ENCODE measurements at regions not wholly inside any gene's neighbourhood (a gene's known extent, or its start where the extent isn't known, plus 50 kb on each side); places are given as distances from the start of the nearest gene placed in this dataset.

GRCh38 chr2:238509151-238509835 lies 82.6 kb downstream of the ASB1 start:
- no peak for TF ChIP-seq RARB (CRISPR knock-in tag; IDR thresholded peaks at IDR 0.05)
- TF ChIP-seq GLIS3 (CRISPR knock-in tag; IDR thresholded peaks at IDR 0.05): no peak
- TF ChIP-seq CSDC2 (CRISPR knock-in tag; IDR thresholded peaks at IDR 0.05): no peak
- no peak for TF ChIP-seq ISL1 (CRISPR knock-in tag; IDR thresholded peaks at IDR 0.05)
- no peak for TF ChIP-seq OSR1 (CRISPR knock-in tag; IDR thresholded peaks at IDR 0.05)
- TF ChIP-seq ZFP3 (CRISPR knock-in tag; IDR thresholded peaks at IDR 0.05): no peak
- no peak for TF ChIP-seq ZNF8 (CRISPR knock-in tag; IDR thresholded peaks at IDR 0.05)
- TF ChIP-seq ARNTL (CRISPR knock-in tag; IDR thresholded peaks at IDR 0.05; ENCODE audit: borderline replicate concordance, low read depth): no peak
- TF ChIP-seq, protein P1, sequence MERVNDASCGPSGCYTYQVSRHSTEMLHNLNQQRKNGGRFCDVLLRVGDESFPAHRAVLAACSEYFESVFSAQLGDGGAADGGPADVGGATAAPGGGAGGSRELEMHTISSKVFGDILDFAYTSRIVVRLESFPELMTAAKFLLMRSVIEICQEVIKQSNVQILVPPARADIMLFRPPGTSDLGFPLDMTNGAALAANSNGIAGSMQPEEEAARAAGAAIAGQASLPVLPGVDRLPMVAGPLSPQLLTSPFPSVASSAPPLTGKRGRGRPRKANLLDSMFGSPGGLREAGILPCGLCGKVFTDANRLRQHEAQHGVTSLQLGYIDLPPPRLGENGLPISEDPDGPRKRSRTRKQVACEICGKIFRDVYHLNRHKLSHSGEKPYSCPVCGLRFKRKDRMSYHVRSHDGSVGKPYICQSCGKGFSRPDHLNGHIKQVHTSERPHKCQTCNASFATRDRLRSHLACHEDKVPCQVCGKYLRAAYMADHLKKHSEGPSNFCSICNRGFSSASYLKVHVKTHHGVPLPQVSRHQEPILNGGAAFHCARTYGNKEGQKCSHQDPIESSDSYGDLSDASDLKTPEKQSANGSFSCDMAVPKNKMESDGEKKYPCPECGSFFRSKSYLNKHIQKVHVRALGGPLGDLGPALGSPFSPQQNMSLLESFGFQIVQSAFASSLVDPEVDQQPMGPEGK (CRISPR knock-in tag; IDR thresholded peaks at IDR 0.05; ENCODE audit: borderline replicate concordance): no peak
- no peak for TF ChIP-seq PPARA (CRISPR knock-in tag; IDR thresholded peaks at IDR 0.05; ENCODE audit: borderline replicate concordance)
- no peak for TF ChIP-seq CREB5 (CRISPR knock-in tag; IDR thresholded peaks at IDR 0.05; ENCODE audit: low read depth)
- no peak for TF ChIP-seq TOX (CRISPR knock-in tag; IDR thresholded peaks at IDR 0.05; ENCODE audit: borderline replicate concordance)
- no peak for TF ChIP-seq ZNF565 (CRISPR knock-in tag; conservative IDR thresholded peaks at IDR 0.05; ENCODE audit: low read depth)
- TF ChIP-seq BACH2 (CRISPR knock-in tag; IDR thresholded peaks at IDR 0.05; ENCODE audit: borderline replicate concordance): no peak
